Testis (tissue), 2 donors: ENCODE measurements at regions not wholly inside any gene's neighbourhood (a gene's known extent, or its start where the extent isn't known, plus 50 kb on each side); places are given as distances from the start of the nearest gene placed in this dataset.

Experiments used
- DNase-seq: peaks from one replicate; pipeline ENCODE4 v3.0.0-alpha.2; 2019
- H3K27ac ChIP-seq, 2 donors: fragments of 200-600 bp; sonication (generic); one replicate each; pipeline ENCODE4 v1.5.1; 2019
- H3K27me3 ChIP-seq: fragments of 200-600 bp; sonication (generic); one replicate; pipeline ENCODE4 v1.5.1; 2019
- H3K36me3 ChIP-seq: fragments of 200-600 bp; sonication (generic); one replicate; pipeline ENCODE4 v1.5.1; 2017; ENCODE audit warnings: low read depth; ENCODE audit errors: missing control alignments
- H3K4me1 ChIP-seq: fragments of 200-600 bp; sonication (generic); one replicate; pipeline ENCODE4 v1.5.1; 2019
- H3K4me3 ChIP-seq, 2 donors: fragments of 200-600 bp; sonication (generic); one replicate each; pipeline ENCODE4 v1.5.1; 2017 to 2019
- H3K9me3 ChIP-seq: fragments of 200-600 bp; sonication (generic); one replicate; pipeline ENCODE4 v1.5.1; 2017
- POLR2A ChIP-seq: fragments of 450-650 bp; IDR thresholded peaks from one replicate; pipeline ENCODE4 v1.6.1; 2017; ENCODE audit warnings: antibody characterized with exemption, mild to moderate bottlenecking, moderate library complexity
- whole genome bisulfite sequencing, 2 donors: methylation state at CpG; one replicate each; pipeline ENCODE4 v1.1.5; 2018; 5-methylcytosine and 5-hydroxymethylcytosine counted together
- intact Hi-C: fragments of 100-400 bp; cut with DNase I; formaldehyde crosslinking; loops from one replicate; pipeline ENCODE4 v1.15.1; 2023; ENCODE audit warnings: low total_unique reads
- TF ChIP-seq, protein P1 (sequence below), 3 experiments: fragments of 450-650 bp in 2 of 3; fragments of 200-600 bp in 1 of 3; sonication (generic) in 1 of 3; IDR thresholded peaks; one replicate each; pipeline ENCODE4 v1.5.1; 2016 to 2019; ENCODE audit warnings: antibody characterized with exemption in 3 of 3, mild to moderate bottlenecking in 2 of 3, moderate library complexity in 1 of 3

DNA sequence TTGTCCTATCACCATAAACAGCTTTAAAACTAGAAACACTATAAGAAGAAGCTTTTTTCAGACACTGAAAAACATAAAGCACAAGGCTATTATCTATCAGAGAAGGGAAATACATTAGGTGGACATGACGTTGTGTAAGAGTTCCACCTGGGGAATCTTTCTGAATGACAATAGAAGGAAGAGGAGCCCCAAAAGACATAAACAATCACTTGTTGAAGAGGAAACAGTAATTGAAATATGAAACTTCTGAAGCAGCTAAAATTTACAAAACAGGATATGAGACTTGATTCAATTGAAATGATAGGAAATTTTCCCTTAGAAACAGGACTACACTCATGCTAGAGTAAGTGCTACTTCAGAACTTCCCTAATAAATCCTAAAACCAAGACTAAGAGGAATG is 933.6 kb downstream of the EFNA5 start:
- H3K9me3 ChIP-seq, result no peaks in the 10 kb centered on the region
- no peaks in the 10 kb centered on the region for H3K27me3 ChIP-seq
- H3K27ac ChIP-seq, result no peak overlapping the region
- H3K4me1 ChIP-seq, result no peaks in the 10 kb centered on the region
- WGBS, 2 donors, result 18 to 42% methylated on average over 1 of the region's 1 CpG
- H3K36me3 ChIP-seq, result no peaks in the 10 kb centered on the region
- intact Hi-C loops, result no loop called here
- TF ChIP-seq, protein P1, sequence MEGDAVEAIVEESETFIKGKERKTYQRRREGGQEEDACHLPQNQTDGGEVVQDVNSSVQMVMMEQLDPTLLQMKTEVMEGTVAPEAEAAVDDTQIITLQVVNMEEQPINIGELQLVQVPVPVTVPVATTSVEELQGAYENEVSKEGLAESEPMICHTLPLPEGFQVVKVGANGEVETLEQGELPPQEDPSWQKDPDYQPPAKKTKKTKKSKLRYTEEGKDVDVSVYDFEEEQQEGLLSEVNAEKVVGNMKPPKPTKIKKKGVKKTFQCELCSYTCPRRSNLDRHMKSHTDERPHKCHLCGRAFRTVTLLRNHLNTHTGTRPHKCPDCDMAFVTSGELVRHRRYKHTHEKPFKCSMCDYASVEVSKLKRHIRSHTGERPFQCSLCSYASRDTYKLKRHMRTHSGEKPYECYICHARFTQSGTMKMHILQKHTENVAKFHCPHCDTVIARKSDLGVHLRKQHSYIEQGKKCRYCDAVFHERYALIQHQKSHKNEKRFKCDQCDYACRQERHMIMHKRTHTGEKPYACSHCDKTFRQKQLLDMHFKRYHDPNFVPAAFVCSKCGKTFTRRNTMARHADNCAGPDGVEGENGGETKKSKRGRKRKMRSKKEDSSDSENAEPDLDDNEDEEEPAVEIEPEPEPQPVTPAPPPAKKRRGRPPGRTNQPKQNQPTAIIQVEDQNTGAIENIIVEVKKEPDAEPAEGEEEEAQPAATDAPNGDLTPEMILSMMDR (IDR thresholded peaks at IDR 0.05), result no peak
- no peak for TF ChIP-seq POLR2A
- no peak overlapping the region for H3K4me3 ChIP-seq
- DNase-seq, result no peak

DNA sequence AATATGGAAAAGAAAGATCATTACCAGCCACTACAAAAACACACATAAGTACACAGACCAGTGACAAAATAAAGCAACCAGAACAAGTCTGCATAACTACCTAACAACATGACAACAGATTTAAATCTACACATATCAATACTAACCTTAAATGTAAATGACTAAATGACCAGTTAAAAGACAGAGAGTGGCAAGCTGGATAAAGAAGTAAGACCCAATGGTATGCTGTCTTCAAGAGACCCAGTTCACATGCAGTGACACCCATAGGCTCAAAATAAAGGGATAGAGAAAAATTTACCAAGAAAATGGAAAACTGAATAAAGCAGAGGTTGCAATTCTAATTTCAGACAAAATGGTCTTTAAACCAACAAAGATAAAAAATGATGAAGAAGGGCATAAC is 938.1 kb downstream of the EFNA5 start:
- no peak overlapping the region for H3K27ac ChIP-seq
- intact Hi-C loops, result no loop called here
- DNase-seq, result no peak
- H3K4me1 ChIP-seq, result no peaks in the 10 kb centered on the region
- H3K36me3 ChIP-seq, result no peaks in the 10 kb centered on the region
- H3K9me3 ChIP-seq, result no peaks in the 10 kb centered on the region
- TF ChIP-seq, protein P1 (IDR thresholded peaks at IDR 0.05), result no peak
- TF ChIP-seq POLR2A, result no peak
- H3K4me3 ChIP-seq, result no peak overlapping the region
- H3K27me3 ChIP-seq, result no peaks in the 10 kb centered on the region

DNA sequence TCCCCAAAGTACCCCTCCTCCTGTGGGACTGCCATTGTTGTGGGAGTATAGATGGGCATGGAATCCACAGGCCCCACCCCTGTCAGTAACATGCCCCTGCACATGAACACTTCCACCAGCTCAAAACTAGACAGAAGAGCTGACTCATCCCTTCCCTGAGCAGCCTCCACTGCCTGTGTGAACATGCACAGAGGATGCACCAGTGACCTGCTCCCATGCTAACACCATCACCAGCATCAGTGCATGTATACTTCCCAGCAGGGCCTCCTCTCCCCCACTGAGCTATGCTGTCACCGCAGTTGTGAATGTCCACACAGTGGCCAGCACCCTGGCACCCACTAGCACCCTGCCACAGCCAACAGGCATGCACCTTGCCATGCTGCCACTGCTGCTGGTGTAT is 939.8 kb downstream of the EFNA5 start:
- Histone ChIP-seq H3K4me1 (no peaks in the 10 kb centered on the region), H3K4me3 (no peak overlapping the region), H3K9me3 (no peaks in the 10 kb centered on the region), H3K27me3 (no peaks in the 10 kb centered on the region), H3K36me3 (no peaks in the 10 kb centered on the region), H3K27ac (no peak overlapping the region)
- 100% methylated on average over 1 of the region's 1 CpG; no CpG with 5 or more reads in 1 of the 2 donors for WGBS, 2 donors
- TF ChIP-seq, protein P1 (IDR thresholded peaks at IDR 0.05), result no peak
- TF ChIP-seq POLR2A, result no peak
- intact Hi-C loops, result no loop called here
- DNase-seq, result no peak

DNA sequence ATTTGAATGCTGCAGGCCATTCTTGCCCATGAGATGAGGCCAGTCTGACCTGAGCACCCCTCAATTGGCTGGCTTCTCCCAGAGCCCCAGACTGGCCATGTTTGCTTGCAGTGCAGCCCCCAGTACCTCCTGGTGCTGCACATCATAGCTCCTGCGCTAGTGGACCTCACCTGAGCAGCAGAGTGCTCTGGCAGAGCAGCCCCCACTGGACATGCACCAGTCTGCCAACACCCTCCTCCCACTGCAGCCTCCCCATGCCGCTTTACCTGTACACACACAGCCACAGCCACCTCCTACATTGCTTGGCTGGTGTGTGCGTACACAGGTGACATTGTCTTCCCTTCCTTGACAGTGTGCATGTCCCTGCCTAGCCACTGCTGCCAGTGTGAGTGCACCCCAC is 940.2 kb downstream of the EFNA5 start:
- DNase-seq, result no peak
- no peaks in the 10 kb centered on the region for H3K27me3 ChIP-seq
- no peaks in the 10 kb centered on the region for H3K9me3 ChIP-seq
- no peak overlapping the region for H3K4me3 ChIP-seq
- H3K36me3 ChIP-seq, result no peaks in the 10 kb centered on the region
- no peak overlapping the region for H3K27ac ChIP-seq
- intact Hi-C loops, result no loop called here
- WGBS, 2 donors, result 67% methylated on average over 3 of the region's 3 CpGs
- H3K4me1 ChIP-seq, result no peaks in the 10 kb centered on the region
- no peak for TF ChIP-seq POLR2A
- TF ChIP-seq, protein P1 (IDR thresholded peaks at IDR 0.05), result no peak

DNA sequence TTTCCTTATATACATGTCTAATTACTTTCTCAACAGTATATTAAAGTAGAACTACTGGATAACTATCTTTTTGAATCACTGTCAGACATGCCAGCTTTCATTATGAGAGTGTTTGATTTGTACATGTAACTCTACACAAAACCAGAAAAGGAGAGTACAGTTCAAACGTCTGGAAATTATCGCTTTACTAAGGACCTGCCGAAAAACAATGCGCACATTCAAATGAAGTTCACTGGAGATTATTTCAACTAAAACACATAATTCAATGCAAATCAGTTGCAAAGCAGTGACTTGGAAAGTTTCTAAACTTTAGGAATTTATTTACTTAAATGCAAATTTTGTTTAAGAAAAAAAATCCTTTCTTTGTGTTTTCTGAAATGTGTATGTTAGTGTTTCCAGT is 942.5 kb downstream of the EFNA5 start:
- Histone ChIP-seq H3K27me3 (no peaks in the 10 kb centered on the region), H3K4me3 (no peak overlapping the region), H3K4me1 (no peaks in the 10 kb centered on the region), H3K9me3 (no peaks in the 10 kb centered on the region), H3K36me3 (no peaks in the 10 kb centered on the region), H3K27ac (no peak overlapping the region)
- WGBS, 2 donors, result 90 to 94% methylated on average over 4 of the region's 4 CpGs
- no peak for DNase-seq
- TF ChIP-seq, protein P1 (IDR thresholded peaks at IDR 0.05), result no peak
- no peak for TF ChIP-seq POLR2A
- intact Hi-C loops, result no loop called here
